Lung (tissue), 11 donors: ENCODE measurements at regions not wholly inside any gene's neighbourhood (a gene's known extent, or its start where the extent isn't known, plus 50 kb on each side); places are given as distances from the start of the nearest gene placed in this dataset.

Experiments
- ATAC-seq: fragments of 200-7000 bp; cut with Tn5 transposase; one replicate; pipeline ENCODE4 v1.9.1; 2020; ENCODE audit warnings: moderate number of reproducible peaks; ENCODE audit not compliant: insufficient read depth, low FRiP score
- DNase-seq, 3 donors: peaks; one replicate each; pipeline ENCODE4 v3.0.0-alpha.2; 2013 to 2017
- H3K27ac ChIP-seq, 2 donors: one replicate each; pipeline ENCODE4 v1.5.1; 2013; ENCODE audit warnings: mild to moderate bottlenecking in 2 of 2, moderate library complexity in 2 of 2, control low read depth in 1 of 2, inconsistent platforms in 1 of 2, low read depth in 1 of 2, low read length in 1 of 2
- H3K27me3 ChIP-seq, 3 donors: one replicate each; pipeline ENCODE4 v1.5.1; 2013; ENCODE audit warnings: low read length in 2 of 3; ENCODE audit not compliant: control insufficient read depth in 3 of 3, insufficient read depth in 3 of 3
- H3K36me3 ChIP-seq, 4 donors: one replicate each; pipeline ENCODE4 v1.5.1; 2013; ENCODE audit warnings: low read length in 4 of 4, mild to moderate bottlenecking in 1 of 4, moderate library complexity in 1 of 4; ENCODE audit not compliant: control insufficient read depth in 4 of 4, insufficient read depth in 4 of 4
- H3K4me1 ChIP-seq, 5 donors: one replicate each; pipeline ENCODE4 v1.5.1; 2013; ENCODE audit warnings: low read length in 5 of 5, mild to moderate bottlenecking in 2 of 5, moderate library complexity in 1 of 5; ENCODE audit not compliant: control insufficient read depth in 5 of 5, insufficient read depth in 5 of 5
- H3K4me3 ChIP-seq: one replicate; pipeline ENCODE4 v1.5.1; 2013; ENCODE audit warnings: mild to moderate bottlenecking, control low read depth, moderate library complexity
- H3K9ac ChIP-seq, 2 donors: one replicate each; pipeline ENCODE4 v1.5.1; 2013; ENCODE audit warnings: low read length in 2 of 2, control low read depth in 1 of 2; ENCODE audit not compliant: insufficient read depth in 1 of 2
- H3K9me3 ChIP-seq, 4 donors: one replicate each; pipeline ENCODE4 v1.5.1; 2013; ENCODE audit warnings: low read length in 3 of 4, mild to moderate bottlenecking in 1 of 4, moderate library complexity in 1 of 4; ENCODE audit not compliant: control insufficient read depth in 4 of 4, insufficient read depth in 3 of 4
- WGBS, 2 donors: extraction: QIAGEN DNeasy Blood & Tissue Kit; methylation state at CpG; one replicate each; pipeline ENCODE4 v1.1.7; 2013; 5-methylcytosine and 5-hydroxymethylcytosine counted together
- TF ChIP-seq, protein P1 (sequence below): IDR thresholded peaks from 2 replicates; pipeline ENCODE4 v1.5.1; 2012; ENCODE audit warnings: mild to moderate bottlenecking; ENCODE audit errors: control extremely low read depth, extremely low read depth
- donor health status: control.
- donor health status: control.
- donor health status: Bipolar disorder and iron deficiency.
- donor health status: healthy.
- donor health status: DM: yes; HTN: yes; CAD: no.

DNA sequence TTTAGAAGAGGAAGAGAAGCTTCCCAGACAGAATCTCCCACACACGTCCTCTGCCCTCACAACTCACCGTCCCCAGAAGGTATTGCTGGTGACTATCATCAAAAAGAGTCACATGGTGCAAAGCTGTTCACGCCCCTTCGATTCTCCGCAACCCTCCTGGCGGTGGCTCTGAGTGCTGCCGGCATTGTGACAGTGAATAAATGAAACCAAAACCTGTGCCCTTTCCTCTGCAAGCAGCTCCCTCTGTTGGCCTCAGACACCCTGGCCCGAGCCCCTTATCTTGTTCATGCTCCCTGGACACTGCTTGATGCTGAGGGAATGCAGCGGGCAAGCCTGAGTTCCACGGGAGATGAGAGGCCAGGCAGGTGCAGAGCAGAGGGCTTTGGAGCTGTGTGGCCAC is 510.3 kb downstream of the NPHP4 start:
- TF ChIP-seq, protein P1, sequence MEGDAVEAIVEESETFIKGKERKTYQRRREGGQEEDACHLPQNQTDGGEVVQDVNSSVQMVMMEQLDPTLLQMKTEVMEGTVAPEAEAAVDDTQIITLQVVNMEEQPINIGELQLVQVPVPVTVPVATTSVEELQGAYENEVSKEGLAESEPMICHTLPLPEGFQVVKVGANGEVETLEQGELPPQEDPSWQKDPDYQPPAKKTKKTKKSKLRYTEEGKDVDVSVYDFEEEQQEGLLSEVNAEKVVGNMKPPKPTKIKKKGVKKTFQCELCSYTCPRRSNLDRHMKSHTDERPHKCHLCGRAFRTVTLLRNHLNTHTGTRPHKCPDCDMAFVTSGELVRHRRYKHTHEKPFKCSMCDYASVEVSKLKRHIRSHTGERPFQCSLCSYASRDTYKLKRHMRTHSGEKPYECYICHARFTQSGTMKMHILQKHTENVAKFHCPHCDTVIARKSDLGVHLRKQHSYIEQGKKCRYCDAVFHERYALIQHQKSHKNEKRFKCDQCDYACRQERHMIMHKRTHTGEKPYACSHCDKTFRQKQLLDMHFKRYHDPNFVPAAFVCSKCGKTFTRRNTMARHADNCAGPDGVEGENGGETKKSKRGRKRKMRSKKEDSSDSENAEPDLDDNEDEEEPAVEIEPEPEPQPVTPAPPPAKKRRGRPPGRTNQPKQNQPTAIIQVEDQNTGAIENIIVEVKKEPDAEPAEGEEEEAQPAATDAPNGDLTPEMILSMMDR: no peak
- Histone ChIP-seq H3K27ac (no peak overlapping the region), H3K4me1 (no peaks in the 10 kb centered on the region), H3K9me3 (peaks cover 0 to 5% (median 0%) of the 10 kb centered on the region in 4 donors), H3K27me3 (peaks cover 0 to 24% (median 9%) of the 10 kb centered on the region in 3 donors), H3K4me3 (no peak overlapping the region), H3K9ac (no peak overlapping the region), H3K36me3 (no peaks in the 10 kb centered on the region)
- DNase-seq: no peak
- 34 to 39% methylated on average over 10 of the region's 10 CpGs for WGBS, 2 donors
- ATAC-seq: no peak

DNA sequence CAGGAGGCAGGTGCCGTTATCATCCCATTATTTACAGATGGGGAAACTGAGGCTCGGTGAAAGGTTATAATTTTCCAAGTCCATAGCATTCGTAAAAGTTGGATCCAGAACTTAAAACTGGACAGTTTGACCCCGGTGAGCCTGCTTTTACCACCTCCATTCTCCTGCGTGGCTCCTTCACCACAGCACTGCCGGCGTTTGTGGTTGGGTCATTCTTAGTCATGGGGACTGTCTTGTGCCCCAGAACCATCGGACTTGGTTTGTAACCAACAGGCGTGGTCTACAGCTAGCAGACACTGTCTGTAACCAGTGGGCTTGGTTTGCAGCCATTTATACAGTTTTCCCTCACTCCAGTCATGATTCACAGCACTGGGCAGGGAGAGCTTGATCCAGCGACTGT is 511.3 kb downstream of the NPHP4 start:
- no peaks in the 10 kb centered on the region for H3K4me1 ChIP-seq
- WGBS, 2 donors: 90 to 92% methylated on average over 10 of the region's 10 CpGs
- TF ChIP-seq, protein P1: no peak

DNA sequence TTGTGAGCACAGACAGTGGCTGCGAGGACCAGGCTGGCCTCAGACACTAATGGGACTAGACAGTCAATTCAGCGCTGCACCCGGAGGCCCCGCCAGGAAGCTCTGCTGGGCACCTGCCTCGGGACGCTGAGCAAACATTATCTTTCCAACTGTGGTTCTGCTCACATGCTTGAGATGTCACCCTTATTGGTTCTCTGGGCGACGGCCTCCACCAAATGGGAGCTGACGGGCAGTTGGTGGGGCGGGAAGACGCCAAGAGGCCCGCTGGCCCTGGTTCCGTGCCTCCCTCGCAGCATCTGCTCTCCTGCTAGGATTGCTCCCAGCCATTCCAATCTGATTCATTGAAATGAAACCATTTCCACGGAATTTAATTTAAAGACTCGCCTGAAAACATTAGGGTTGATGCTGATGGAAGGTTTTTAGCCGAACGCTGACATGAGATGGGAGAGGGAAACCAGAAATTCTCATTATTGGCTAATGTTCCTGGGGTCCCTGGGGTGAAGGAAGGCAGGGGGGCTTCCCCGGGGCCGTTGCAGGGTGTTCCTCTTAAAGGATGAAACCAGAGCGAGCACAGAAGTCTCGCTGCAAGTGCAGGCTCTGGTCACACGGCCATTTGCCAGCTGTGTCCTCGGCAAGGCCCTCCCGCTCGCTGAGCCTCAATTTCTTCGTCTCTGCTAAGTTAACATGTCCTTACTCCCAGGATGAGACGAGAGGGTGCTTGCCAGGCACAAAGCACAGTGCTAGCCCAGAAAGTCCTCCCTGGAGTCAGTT is 512.2 kb downstream of the NPHP4 start:
- peaks cover 0 to 5% (median 0%) of the 10 kb centered on the region in 4 donors for H3K9me3 ChIP-seq
- H3K9ac ChIP-seq: no peak overlapping the region
- TF ChIP-seq, protein P1: no peak
- H3K4me1 ChIP-seq: no peaks in the 10 kb centered on the region
- H3K36me3 ChIP-seq: no peaks in the 10 kb centered on the region
- WGBS, 2 donors: 84 to 90% methylated on average over 28 of the region's 28 CpGs
- H3K27me3 ChIP-seq: peaks cover 0 to 24% (median 5%) of the 10 kb centered on the region in 3 donors
- H3K4me3 ChIP-seq: no peak overlapping the region
- ATAC-seq (no peak), DNase-seq (no peak)
- H3K27ac ChIP-seq: no peak overlapping the region

More for the DNA sequence above, 511.3 kb downstream of the NPHP4 start:
- Histone ChIP-seq H3K9me3 (peaks cover 0 to 5% (median 0%) of the 10 kb centered on the region in 4 donors), H3K36me3 (no peaks in the 10 kb centered on the region), H3K27ac (no peak overlapping the region), H3K4me3 (no peak overlapping the region), H3K9ac (no peak overlapping the region), H3K27me3 (peaks cover 0 to 24% (median 9%) of the 10 kb centered on the region in 3 donors)
- ATAC-seq (no peak), DNase-seq (no peak)

DNA sequence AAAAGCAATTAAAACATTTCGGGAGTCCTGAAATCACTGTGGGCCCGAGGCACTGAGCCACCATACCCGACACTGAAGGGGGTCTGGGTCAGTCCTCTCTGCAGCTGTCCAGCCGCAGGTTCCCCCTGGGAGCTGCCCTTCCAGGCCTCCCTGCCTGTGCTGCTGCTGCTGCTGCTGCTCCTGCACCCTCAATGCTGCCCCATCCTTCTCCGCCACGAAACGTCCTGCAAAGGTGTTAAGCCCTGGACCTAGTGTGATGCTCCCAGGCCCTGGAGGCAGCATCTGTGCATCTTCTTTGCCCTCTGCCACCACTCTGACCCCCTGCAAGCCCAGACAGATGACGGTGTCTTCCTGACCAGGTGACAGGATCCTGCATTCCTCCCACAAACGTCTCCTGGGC is 513.3 kb downstream of the NPHP4 start:
- no peaks in the 10 kb centered on the region for H3K4me1 ChIP-seq
- H3K9ac ChIP-seq: no peak overlapping the region
- peaks cover 0 to 4% (median 0%) of the 10 kb centered on the region in 4 donors for H3K9me3 ChIP-seq
- WGBS, 2 donors: 56 to 77% methylated on average over 9 of the region's 9 CpGs
- DNase-seq (no peak), ATAC-seq (no peak)
- H3K27me3 ChIP-seq: peaks cover 0 to 16% (median 2%) of the 10 kb centered on the region in 3 donors
- no peak overlapping the region for H3K27ac ChIP-seq
- TF ChIP-seq, protein P1: no peak
- no peak overlapping the region for H3K4me3 ChIP-seq
- H3K36me3 ChIP-seq: no peaks in the 10 kb centered on the region
